OCI-LY7 (cell line): ENCODE measurements at regions not wholly inside any gene's neighbourhood (a gene's known extent, or its start where the extent isn't known, plus 50 kb on each side); places are given as distances from the start of the nearest gene placed in this dataset.

Experiments
- CTCF ChIP-seq: fragments of 200-600 bp; sonication (generic); conservative IDR thresholded peaks from 2 replicates; pipeline ENCODE4 v1.5.1; 2014; ENCODE audit warnings: mild to moderate bottlenecking, antibody characterized with exemption, low read length, moderate library complexity, mixed read lengths
- EZH2phosphoT487 ChIP-seq: fragments of 200-600 bp; sonication (generic); IDR thresholded peaks from 2 replicates; pipeline ENCODE4 v1.6.1; 2018; ENCODE audit warnings: low read depth, borderline replicate concordance, mild to moderate bottlenecking, mixed run types, antibody characterized with exemption, low read length, moderate library complexity, mixed read lengths

- TF ChIP-seq CTCF (no peak), EZH2phosphoT487 (no peak)
These were observed 124.8 kb upstream of the SORBS2 start for GRCh38 chr4:185936650-185937376.
